Esophagus squamous epithelium (tissue), 5 donors: ENCODE measurements at regions not wholly inside any gene's neighbourhood (a gene's known extent, or its start where the extent isn't known, plus 50 kb on each side); places are given as distances from the start of the nearest gene placed in this dataset.

Experiments
- DNase-seq: peaks from one replicate; lab custom pipeline; 2025; lab: John Stamatoyannopoulos, UW
- H3K27ac ChIP-seq, 4 donors: fragments of 200-600 bp; sonication (generic); one replicate each; pipeline ENCODE4 v1.5.1; 2016 to 2019; ENCODE audit warnings: mild to moderate bottlenecking in 1 of 4
- H3K27me3 ChIP-seq, 4 donors: fragments of 200-600 bp; sonication (generic); 1 replicate in 3 of 4; 2 replicates in 1 of 4; pipeline versions ENCODE4 v1.5.1 to v1.6.0; 2017 to 2021; ENCODE audit warnings: antibody characterized with exemption in 1 of 4
- H3K36me3 ChIP-seq, 3 donors: fragments of 200-600 bp; sonication (generic); one replicate each; pipeline ENCODE4 v1.5.1; 2016 to 2019
- H3K4me1 ChIP-seq, 3 donors: fragments of 200-600 bp; sonication (generic); one replicate each; pipeline ENCODE4 v1.5.1; 2017 to 2019
- H3K4me3 ChIP-seq, 4 donors: fragments of 200-600 bp; sonication (generic); 1 replicate in 3 of 4; 2 replicates in 1 of 4; pipeline ENCODE4 v1.5.1; 2016 to 2019; ENCODE audit warnings: mild to moderate bottlenecking in 2 of 4, moderate library complexity in 1 of 4
- H3K9me3 ChIP-seq, 3 donors: fragments of 200-600 bp; sonication (generic); one replicate each; pipeline ENCODE4 v1.5.1; 2016 to 2019
- POLR2A ChIP-seq, 4 donors: fragments of 450-650 bp; IDR thresholded peaks; one replicate each; pipeline ENCODE4 v1.6.1; 2017; ENCODE audit warnings: antibody characterized with exemption in 4 of 4, mild to moderate bottlenecking in 4 of 4, moderate library complexity in 3 of 4
- WGBS, 2 donors: methylation state at CpG; one replicate each; pipeline ENCODE4 v1.1.5; 2018; 5-methylcytosine and 5-hydroxymethylcytosine counted together
- intact Hi-C: fragments of 100-400 bp; cut with DNase I; formaldehyde crosslinking; loops from one replicate; pipeline ENCODE4 v1.15.0; 2022
- TF ChIP-seq, protein P1 (sequence below), 6 experiments: fragments of 450-650 bp in 4 of 6; fragments of 200-600 bp in 2 of 6; sonication (generic) in 2 of 6; IDR thresholded peaks; one replicate each; pipeline ENCODE4 v1.5.1; 2016 to 2019; ENCODE audit warnings: antibody characterized with exemption in 6 of 6, mild to moderate bottlenecking in 4 of 6, moderate library complexity in 4 of 6
- donor health status: DM: yes; HTN: yes; CAD: no.

DNA sequence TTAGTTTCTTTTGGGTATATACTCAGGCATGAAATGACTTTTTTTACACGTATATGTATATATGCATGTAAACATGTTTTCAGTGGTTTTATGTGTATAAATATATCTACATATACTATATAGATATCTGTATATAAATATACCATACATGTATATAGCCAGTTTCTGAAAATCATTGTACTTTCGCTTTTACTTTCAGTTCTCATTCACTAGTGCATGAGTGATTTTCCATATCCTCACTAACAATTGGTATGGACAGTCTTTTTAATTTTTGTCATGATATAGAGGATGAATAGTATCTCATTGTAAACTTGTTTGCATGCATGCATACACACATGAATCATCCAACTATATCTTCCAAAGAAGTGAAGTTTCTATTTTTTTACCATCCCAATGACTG, 877.1 kb upstream of the CDH8 start:
- Histone ChIP-seq H3K4me3 (no peak overlapping the region), H3K36me3 (no peaks in the 10 kb centered on the region), H3K4me1 (no peaks in the 10 kb centered on the region), H3K27ac (no peak overlapping the region), H3K27me3 (no peaks in the 10 kb centered on the region), H3K9me3 (no peaks in the 10 kb centered on the region)
- 86 to 91% methylated on average over 2 of the region's 2 CpGs for WGBS, 2 donors
- TF ChIP-seq, protein P1, sequence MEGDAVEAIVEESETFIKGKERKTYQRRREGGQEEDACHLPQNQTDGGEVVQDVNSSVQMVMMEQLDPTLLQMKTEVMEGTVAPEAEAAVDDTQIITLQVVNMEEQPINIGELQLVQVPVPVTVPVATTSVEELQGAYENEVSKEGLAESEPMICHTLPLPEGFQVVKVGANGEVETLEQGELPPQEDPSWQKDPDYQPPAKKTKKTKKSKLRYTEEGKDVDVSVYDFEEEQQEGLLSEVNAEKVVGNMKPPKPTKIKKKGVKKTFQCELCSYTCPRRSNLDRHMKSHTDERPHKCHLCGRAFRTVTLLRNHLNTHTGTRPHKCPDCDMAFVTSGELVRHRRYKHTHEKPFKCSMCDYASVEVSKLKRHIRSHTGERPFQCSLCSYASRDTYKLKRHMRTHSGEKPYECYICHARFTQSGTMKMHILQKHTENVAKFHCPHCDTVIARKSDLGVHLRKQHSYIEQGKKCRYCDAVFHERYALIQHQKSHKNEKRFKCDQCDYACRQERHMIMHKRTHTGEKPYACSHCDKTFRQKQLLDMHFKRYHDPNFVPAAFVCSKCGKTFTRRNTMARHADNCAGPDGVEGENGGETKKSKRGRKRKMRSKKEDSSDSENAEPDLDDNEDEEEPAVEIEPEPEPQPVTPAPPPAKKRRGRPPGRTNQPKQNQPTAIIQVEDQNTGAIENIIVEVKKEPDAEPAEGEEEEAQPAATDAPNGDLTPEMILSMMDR (IDR thresholded peaks at IDR 0.05), result no peak
- no peak for TF ChIP-seq POLR2A (IDR thresholded peaks at IDR 0.05)
- intact Hi-C loops, result no loop called here
- no peak for DNase-seq

DNA sequence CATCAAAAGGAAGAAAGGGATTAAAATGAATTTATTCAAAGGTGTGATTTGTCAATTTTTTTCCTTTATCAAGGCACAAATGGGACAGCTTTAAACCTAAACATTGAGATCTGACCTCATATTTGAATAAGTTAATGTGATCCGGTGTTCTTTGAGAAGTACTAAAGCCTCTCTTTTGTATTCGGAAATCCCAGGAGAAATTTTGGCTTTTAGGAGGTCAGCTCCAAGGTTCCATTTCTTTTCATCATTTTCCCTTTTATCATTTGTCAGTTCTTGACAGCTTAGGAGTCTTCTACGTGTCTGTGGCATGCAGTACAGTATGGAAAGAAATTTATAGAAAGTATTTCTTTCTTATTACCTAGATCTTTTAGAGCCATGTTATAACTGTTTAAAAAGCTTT, 873.4 kb upstream of the CDH8 start:
- Histone ChIP-seq H3K36me3 (no peaks in the 10 kb centered on the region), H3K9me3 (no peaks in the 10 kb centered on the region), H3K4me1 (no peaks in the 10 kb centered on the region), H3K4me3 (no peak overlapping the region), H3K27ac (no peak overlapping the region), H3K27me3 (no peaks in the 10 kb centered on the region)
- no peak for DNase-seq
- WGBS, 2 donors, result 28 to 44% methylated on average over 3 of the region's 3 CpGs
- TF ChIP-seq, protein P1 (IDR thresholded peaks at IDR 0.05), result no peak
- no peak for TF ChIP-seq POLR2A (IDR thresholded peaks at IDR 0.05)
- intact Hi-C loops, result no loop called here

DNA sequence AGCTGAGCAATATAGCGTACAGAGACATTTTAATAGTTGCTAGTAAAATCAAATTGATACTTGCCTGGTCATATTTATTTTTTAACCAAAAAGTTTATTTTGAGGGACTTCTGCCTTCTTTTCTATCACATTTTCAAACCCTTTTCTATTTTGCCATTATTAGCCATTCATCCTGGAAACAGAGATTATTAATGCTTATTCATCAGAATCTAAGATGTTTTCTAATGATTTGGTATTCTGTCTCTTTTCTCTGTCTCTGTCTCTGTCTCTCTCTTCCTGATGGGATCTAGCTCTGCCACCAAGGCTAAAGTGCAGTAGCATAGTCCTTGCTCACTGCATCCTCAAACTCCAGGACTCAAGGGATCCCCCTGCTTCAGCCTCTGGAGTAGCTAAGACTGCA, 871.3 kb upstream of the CDH8 start:
- no peak for DNase-seq
- no peaks in the 10 kb centered on the region for H3K9me3 ChIP-seq
- no peak for TF ChIP-seq POLR2A (IDR thresholded peaks at IDR 0.05)
- TF ChIP-seq, protein P1 (IDR thresholded peaks at IDR 0.05), result no peak
- H3K4me1 ChIP-seq, result no peaks in the 10 kb centered on the region
- 91% methylated on average over 1 of the region's 1 CpG for WGBS, 2 donors
- no peak overlapping the region for H3K27ac ChIP-seq
- intact Hi-C loops, result no loop called here
- H3K36me3 ChIP-seq, result no peaks in the 10 kb centered on the region
- H3K27me3 ChIP-seq, result no peaks in the 10 kb centered on the region
- H3K4me3 ChIP-seq, result no peak overlapping the region

GRCh38 chr16:62903961-62904502, 867.8 kb upstream of the CDH8 start:
- Histone ChIP-seq H3K36me3 (no peaks in the 10 kb centered on the region), H3K27ac (no peak overlapping the region), H3K4me1 (no peaks in the 10 kb centered on the region), H3K27me3 (no peaks in the 10 kb centered on the region), H3K9me3 (no peaks in the 10 kb centered on the region), H3K4me3 (no peak overlapping the region)
- TF ChIP-seq POLR2A (IDR thresholded peaks at IDR 0.05), result no peak
- TF ChIP-seq, protein P1 (IDR thresholded peaks at IDR 0.05), result no peak
- intact Hi-C loops, result no loop called here
- no peak for DNase-seq
- 64 to 65% methylated on average over 5 of the region's 5 CpGs for WGBS, 2 donors

DNA sequence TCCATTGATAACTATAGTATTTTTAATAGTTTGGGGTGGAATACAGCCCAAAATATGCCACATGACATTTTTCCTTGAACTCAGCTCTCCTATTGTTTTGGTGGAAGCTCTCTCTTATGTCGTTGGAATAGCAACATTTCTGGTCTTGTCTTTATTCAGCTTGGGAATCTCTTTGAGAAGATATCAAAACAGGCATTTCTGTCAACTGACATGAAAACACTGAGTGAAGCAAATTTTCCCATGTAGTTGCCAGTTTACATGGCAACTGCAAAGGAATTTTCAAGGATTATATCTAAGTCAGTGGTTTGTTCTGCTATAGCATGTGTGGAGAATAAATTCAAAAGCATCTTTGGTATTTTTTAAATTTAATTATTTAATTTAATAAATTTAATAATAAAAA, 863.5 kb upstream of the CDH8 start:
- H3K27ac ChIP-seq, result no peak overlapping the region
- TF ChIP-seq, protein P1 (IDR thresholded peaks at IDR 0.05), result no peak
- no peak for TF ChIP-seq POLR2A (IDR thresholded peaks at IDR 0.05)

More for the DNA sequence above, 863.5 kb upstream of the CDH8 start:
- intact Hi-C loops, result no loop called here
- H3K27me3 ChIP-seq, result no peaks in the 10 kb centered on the region
- H3K4me3 ChIP-seq, result no peak overlapping the region
- H3K36me3 ChIP-seq, result no peaks in the 10 kb centered on the region
- WGBS, 2 donors, result 57 to 58% methylated on average over 1 of the region's 1 CpG
- no peaks in the 10 kb centered on the region for H3K4me1 ChIP-seq
- no peaks in the 10 kb centered on the region for H3K9me3 ChIP-seq
- no peak for DNase-seq
